Cardiac fibroblast (primary cell): ENCODE measurements at regions not wholly inside any gene's neighbourhood (a gene's known extent, or its start where the extent isn't known, plus 50 kb on each side); places are given as distances from the start of the nearest gene placed in this dataset.
"Not testable (repeated sequence)": the region's sequence is repeated elsewhere in the genome, so short reads cannot be mapped to it uniquely, and the experiment has no call there.

Experiments
- DNase-seq, 2 donors: peaks; one replicate each; pipeline versions ENCODE4 v3.0.0 to v3.0.0-alpha.2; 2010; ENCODE audit warnings: low read depth in 2 of 2
- H3K4me3 ChIP-seq, 2 donors: replicated peaks in 1 of 2; 1 replicate in 1 of 2; 2 replicates in 1 of 2; pipeline ENCODE4 v1.5.1; 2011; ENCODE audit warnings: low read depth in 2 of 2, low read length in 2 of 2, mild to moderate bottlenecking in 2 of 2, moderate library complexity in 1 of 2
- CTCF ChIP-seq: IDR thresholded peaks from one replicate; pipeline ENCODE4 v1.5.1; 2011; ENCODE audit warnings: low read depth, mild to moderate bottlenecking, low read length, inconsistent platforms

DNA sequence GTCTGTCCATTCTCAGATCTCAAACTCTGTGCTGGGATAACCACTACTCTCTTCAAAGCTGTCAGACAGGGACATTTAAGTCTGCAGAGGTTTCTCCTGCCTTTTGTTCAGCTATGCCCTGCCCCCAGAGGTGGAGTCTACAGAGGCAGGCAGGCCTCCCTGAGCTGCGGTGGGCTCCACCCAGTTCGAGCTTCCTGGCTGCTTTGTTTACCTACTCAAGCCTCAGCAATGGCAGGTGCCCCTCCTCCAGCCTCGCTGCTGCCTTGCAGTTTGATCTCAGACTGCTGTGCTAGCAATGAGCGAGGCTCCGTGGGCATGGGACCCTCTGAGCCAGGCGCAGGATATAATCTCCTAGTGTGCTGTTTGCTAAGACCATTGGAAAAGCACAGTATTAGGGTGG lies 53.1 kb upstream of the HUNK start:
- not testable (repeated sequence) for DNase-seq, H3K4me3 ChIP-seq

DNA sequence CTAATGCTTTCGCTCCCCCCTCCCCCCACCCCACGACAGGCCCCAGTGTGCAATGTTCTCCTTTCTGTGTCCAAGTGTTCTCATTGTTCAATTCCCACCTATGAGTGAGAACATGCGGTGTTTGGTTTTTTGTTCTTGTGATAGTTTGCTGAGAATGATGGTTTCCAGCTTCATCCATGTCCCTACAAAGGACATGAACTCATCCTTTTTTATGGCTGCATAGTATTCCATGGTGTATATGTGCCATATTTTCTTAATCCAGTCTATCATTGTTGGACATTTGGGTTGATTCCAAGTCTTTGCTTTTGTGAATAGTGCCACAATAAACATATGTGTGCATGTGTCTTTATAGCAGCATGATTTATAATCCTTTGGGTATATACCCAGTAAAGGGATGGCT lies 58.5 kb upstream of the HUNK start:
- not testable (repeated sequence) for H3K4me3 ChIP-seq, DNase-seq

GRCh38 chr21:31813862-31814261 lies 59.0 kb upstream of the HUNK start:
- no peak overlapping the region for H3K4me3 ChIP-seq
- no peak for DNase-seq
- no peak for TF ChIP-seq CTCF

GRCh38 chr21:31804008-31804394 lies 68.8 kb upstream of the HUNK start:
- no peak for DNase-seq
- no peak for TF ChIP-seq CTCF
- no peak overlapping the region for H3K4me3 ChIP-seq

DNA sequence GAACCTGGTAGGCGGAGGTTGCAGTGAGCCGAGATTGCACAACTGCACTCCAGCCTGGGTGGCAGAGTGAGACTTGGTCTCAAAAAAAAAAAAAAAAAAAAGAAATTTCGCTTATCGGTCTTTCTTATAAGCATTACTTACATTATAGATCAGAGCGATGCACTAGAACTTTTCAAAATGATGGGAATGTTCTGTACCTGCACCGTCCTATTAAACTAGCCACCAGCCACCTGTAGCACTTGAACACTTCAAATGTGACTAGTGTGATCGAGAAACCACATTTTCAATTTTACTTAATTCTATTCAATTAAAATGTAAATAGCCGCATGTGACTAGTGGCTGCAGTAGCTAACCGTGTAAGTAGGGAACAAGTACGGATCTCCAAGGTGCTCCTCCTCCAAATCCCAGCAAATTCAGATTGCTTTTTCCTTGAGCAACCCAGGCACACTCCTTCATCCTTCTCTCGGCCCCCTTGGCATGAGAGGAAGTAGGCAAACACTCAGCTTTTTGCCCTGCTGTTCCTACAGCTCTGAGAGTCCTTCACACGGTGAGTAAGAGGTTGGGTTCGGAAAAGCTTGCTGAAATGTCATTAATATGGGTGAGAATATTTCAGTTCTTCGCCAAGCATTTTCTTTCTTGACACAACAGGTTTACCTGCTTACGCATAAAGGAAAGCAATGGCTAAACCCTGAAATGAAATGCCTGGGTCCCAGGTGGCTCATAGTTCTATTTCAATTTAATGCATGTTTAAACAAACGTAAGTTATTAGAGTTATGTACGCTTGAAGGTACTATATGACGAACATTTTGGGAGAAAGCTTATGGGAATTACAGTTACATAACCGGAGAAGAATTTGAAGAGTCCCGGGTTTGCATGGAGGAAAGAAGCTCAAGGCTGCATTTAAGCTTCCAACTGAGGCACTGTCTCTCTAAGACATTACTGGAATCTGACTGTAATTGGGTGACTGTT lies 69.5 kb upstream of the HUNK start:
- no peak for TF ChIP-seq CTCF
- H3K4me3 ChIP-seq = no peak overlapping the region
- DNase-seq = no peak

GRCh38 chr21:31802331-31802730 lies 70.4 kb upstream of the SCAF4 start:
- DNase-seq = no peak
- no peak for TF ChIP-seq CTCF
- no peak overlapping the region for H3K4me3 ChIP-seq

DNA sequence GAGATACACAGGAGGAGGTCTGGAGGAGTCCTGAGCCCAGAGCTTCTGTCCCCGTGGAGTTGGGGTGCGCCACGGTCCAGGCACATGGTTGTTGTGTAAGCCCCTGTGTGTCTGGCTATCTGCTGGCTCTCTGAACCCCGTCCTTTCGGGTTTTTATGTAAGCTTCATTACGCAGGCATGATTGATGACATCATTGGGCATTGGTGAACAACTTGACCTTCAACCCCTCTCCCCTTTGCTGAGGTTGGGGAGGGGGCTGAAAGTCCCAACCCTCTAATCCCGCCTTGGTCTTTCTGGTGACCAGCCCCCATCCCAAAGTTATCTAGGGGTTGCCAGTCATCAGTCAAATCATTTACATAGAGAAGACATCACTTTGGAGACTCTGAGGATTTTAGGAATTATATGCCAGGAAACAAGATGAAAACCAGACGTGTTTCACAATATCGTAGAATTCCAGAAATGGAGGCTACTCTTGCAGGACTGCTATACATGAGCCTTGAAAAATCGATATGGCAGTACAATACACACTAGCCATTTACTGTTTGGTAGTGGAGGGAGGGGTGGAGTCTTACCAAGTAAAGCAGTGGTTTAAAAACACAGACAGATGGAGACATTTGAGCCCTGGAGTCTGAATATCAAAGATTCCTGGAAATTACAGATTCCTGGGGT lies 69.8 kb upstream of the SCAF4 start:
- no peak for TF ChIP-seq CTCF
- H3K4me3 ChIP-seq = no peak overlapping the region
- no peak for DNase-seq
